Upper lobe of left lung (tissue), 6 donors: ENCODE measurements at regions not wholly inside any gene's neighbourhood (a gene's known extent, or its start where the extent isn't known, plus 50 kb on each side); places are given as distances from the start of the nearest gene placed in this dataset.
A peak's percentile ranks its signal among the peaks of the same experiment; 100 is the strongest.
"Not testable (repeated sequence)": the region's sequence is repeated elsewhere in the genome, so short reads cannot be mapped to it uniquely, and the experiment has no call there.

Experiments
- ATAC-seq, 2 donors: fragments of 200-7000 bp; cut with Tn5 transposase; one replicate each; pipeline ENCODE4 v1.9.1; 2022; ENCODE audit warnings: mild to moderate bottlenecking in 2 of 2, moderate library complexity in 2 of 2; ENCODE audit not compliant: low FRiP score in 2 of 2
- DNase-seq, 2 donors: peaks; one replicate each; pipeline ENCODE4 v3.0.0-alpha.2; 2019 to 2020
- H3K27ac ChIP-seq, 4 donors: fragments of 200-600 bp; sonication (generic); one replicate each; pipeline ENCODE4 v1.5.1; 2016 to 2019
- H3K27me3 ChIP-seq, 4 donors: fragments of 200-600 bp; sonication (generic); one replicate each; pipeline ENCODE4 v1.5.1; 2017 to 2019
- H3K36me3 ChIP-seq, 4 donors: fragments of 200-600 bp; sonication (generic); one replicate each; pipeline ENCODE4 v1.5.1; 2016 to 2019
- H3K4me1 ChIP-seq, 4 donors: fragments of 200-600 bp; sonication (generic); one replicate each; pipeline ENCODE4 v1.5.1; 2018 to 2019
- H3K4me3 ChIP-seq, 4 donors: fragments of 200-600 bp; sonication (generic); one replicate each; pipeline ENCODE4 v1.5.1; 2017 to 2019; ENCODE audit warnings: mild to moderate bottlenecking in 2 of 4, moderate library complexity in 1 of 4
- H3K9me3 ChIP-seq, 4 donors: fragments of 200-600 bp; sonication (generic); one replicate each; pipeline ENCODE4 v1.5.1; 2018 to 2019
- EP300 ChIP-seq, 4 donors: sonication (generic); formaldehyde crosslinking; IDR thresholded peaks; one replicate each; pipeline ENCODE4 v1.5.1; 2017; ENCODE audit warnings: antibody characterized with exemption in 4 of 4, control low read depth in 2 of 4
- POLR2A ChIP-seq, 4 donors: fragments of 450-650 bp; IDR thresholded peaks; one replicate each; pipeline ENCODE4 v1.5.1; 2016 to 2017; ENCODE audit warnings: antibody characterized with exemption in 4 of 4, mild to moderate bottlenecking in 2 of 4
- POLR2AphosphoS5 ChIP-seq, 2 donors: sonication (generic); formaldehyde crosslinking; IDR thresholded peaks; one replicate each; pipeline ENCODE4 v1.5.1; 2017; ENCODE audit warnings: antibody characterized with exemption in 2 of 2
- WGBS, 2 donors: methylation state at CpG; one replicate each; pipeline ENCODE4 v1.1.5; 2017 to 2018; 5-methylcytosine and 5-hydroxymethylcytosine counted together
- TF ChIP-seq, protein P1 (sequence below), 6 experiments: fragments of 450-650 bp in 4 of 6; fragments of 200-600 bp in 2 of 6; sonication (generic) in 2 of 6; IDR thresholded peaks; one replicate each; pipeline ENCODE4 v1.5.1; 2016 to 2019; ENCODE audit warnings: antibody characterized with exemption in 6 of 6
- donor health status: DM: no; HTN: no; CAD: no; lungs with moderate emphysema.
- donor health status: DM: no; HTN: yes; CAD: no; lungs with severe emphysema.

DNA sequence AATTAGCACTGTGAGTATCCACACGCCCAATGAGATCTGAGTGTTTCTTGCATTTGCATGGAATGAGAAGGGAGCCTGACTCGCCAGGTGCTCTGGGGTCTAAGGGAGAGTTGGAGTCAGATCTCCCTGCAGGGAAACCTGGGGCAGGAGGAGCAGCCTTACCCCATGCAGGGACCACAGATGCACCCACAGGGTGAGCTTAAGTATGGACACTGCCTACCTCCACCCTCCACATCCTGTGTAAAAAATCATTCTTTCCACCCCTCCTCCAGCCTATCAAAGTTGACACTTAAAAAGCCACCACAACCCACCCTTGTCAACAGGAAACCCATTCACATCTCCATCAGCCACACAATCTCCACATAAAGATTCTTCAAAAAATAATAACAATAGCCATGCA is 67.0 kb upstream of the IGLL5 start:
- no peaks in the 10 kb centered on the region for H3K27me3 ChIP-seq
- no peak for DNase-seq
- no peaks in the 10 kb centered on the region for H3K9me3 ChIP-seq
- H3K27ac ChIP-seq, result peak overlapping the region in 2 of 4 donors; percentile 35 to 55
- peaks cover 0 to 4% (median 1%) of the 10 kb centered on the region in 4 donors for H3K4me1 ChIP-seq
- H3K4me3 ChIP-seq, result no peak overlapping the region
- H3K36me3 ChIP-seq, result no peaks in the 10 kb centered on the region
- TF ChIP-seq EP300 (IDR thresholded peaks at IDR 0.05), result no peak
- no peak for TF ChIP-seq POLR2A (IDR thresholded peaks at IDR 0.05)
- TF ChIP-seq, protein P1, sequence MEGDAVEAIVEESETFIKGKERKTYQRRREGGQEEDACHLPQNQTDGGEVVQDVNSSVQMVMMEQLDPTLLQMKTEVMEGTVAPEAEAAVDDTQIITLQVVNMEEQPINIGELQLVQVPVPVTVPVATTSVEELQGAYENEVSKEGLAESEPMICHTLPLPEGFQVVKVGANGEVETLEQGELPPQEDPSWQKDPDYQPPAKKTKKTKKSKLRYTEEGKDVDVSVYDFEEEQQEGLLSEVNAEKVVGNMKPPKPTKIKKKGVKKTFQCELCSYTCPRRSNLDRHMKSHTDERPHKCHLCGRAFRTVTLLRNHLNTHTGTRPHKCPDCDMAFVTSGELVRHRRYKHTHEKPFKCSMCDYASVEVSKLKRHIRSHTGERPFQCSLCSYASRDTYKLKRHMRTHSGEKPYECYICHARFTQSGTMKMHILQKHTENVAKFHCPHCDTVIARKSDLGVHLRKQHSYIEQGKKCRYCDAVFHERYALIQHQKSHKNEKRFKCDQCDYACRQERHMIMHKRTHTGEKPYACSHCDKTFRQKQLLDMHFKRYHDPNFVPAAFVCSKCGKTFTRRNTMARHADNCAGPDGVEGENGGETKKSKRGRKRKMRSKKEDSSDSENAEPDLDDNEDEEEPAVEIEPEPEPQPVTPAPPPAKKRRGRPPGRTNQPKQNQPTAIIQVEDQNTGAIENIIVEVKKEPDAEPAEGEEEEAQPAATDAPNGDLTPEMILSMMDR (IDR thresholded peaks at IDR 0.05), result no peak
- no peak for TF ChIP-seq POLR2AphosphoS5 (IDR thresholded peaks at IDR 0.05)
- no peak for ATAC-seq
- WGBS, 2 donors, result 71 to 82% methylated on average over 2 of the region's 2 CpGs

DNA sequence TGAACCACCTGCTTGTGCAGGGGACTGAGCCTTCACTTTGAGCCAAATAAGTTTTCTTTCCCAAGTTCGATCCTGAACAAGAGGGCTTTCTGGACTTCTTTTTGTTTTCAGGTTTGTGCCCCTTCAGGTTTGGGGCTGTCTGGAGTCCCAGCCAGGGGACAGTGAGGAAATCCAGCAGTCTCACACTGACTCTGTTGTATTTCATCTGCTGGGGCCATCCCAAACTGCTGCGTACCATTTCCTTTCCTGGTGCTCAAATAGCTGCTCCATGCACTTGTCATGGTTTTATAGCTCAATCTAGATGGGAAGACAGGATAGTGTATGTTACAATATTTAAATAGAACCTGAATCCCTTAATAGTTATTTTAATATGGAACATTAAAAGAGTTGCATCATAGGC is 66.3 kb upstream of the IGLL5 start:
- H3K4me1 ChIP-seq, result peaks cover 0 to 4% (median 1%) of the 10 kb centered on the region in 4 donors
- peak overlapping the region in 1 of 4 donors; percentile 4 for H3K27ac ChIP-seq
- no peaks in the 10 kb centered on the region for H3K27me3 ChIP-seq
- H3K4me3 ChIP-seq, result no peak overlapping the region
- no peaks in the 10 kb centered on the region for H3K9me3 ChIP-seq
- no peak for DNase-seq
- whole genome bisulfite sequencing, 2 donors, result 75 to 78% methylated on average over 2 of the region's 2 CpGs
- TF ChIP-seq EP300 (IDR thresholded peaks at IDR 0.05) (no peak), POLR2AphosphoS5 (IDR thresholded peaks at IDR 0.05) (no peak), POLR2A (IDR thresholded peaks at IDR 0.05) (no peak)
- TF ChIP-seq, protein P1 (IDR thresholded peaks at IDR 0.05), result no peak
- ATAC-seq, result no peak
- no peaks in the 10 kb centered on the region for H3K36me3 ChIP-seq

DNA sequence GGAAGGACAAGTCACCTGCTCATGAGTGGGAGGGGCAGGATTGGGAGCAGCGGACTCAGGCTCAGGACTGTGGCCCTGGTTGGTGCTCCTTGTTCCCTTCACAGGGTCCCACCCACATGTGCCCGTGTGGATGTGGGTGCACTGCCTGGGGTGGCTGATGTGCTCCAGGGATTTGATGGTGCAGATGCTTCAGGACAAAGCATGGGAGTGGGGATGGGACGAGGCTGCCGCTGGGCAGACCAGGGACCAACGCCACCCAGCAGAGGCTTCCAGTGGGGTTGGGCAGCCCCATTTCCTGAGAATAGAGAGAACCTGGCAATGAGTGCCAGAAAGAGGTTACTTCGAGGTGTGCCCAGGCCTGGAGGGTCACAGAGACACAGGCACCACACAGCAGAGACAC is 65.5 kb upstream of the IGLL5 start:
- no peaks in the 10 kb centered on the region for H3K27me3 ChIP-seq
- peak in 1 of 2 donors; percentile 19 for DNase-seq
- H3K4me3 ChIP-seq, result no peak overlapping the region
- H3K27ac ChIP-seq, result peak overlapping the region in 2 of 4 donors; percentile 21 to 35
- no peaks in the 10 kb centered on the region for H3K9me3 ChIP-seq
- WGBS, 2 donors, result 66 to 69% methylated on average over 3 to 6 of the region's 6 CpGs
- no peak for ATAC-seq
- H3K36me3 ChIP-seq, result no peaks in the 10 kb centered on the region
- H3K4me1 ChIP-seq, result peaks cover 0 to 4% (median 1%) of the 10 kb centered on the region in 4 donors
- TF ChIP-seq EP300 (IDR thresholded peaks at IDR 0.05), result no peak
- no peak for TF ChIP-seq POLR2A (IDR thresholded peaks at IDR 0.05)

DNA sequence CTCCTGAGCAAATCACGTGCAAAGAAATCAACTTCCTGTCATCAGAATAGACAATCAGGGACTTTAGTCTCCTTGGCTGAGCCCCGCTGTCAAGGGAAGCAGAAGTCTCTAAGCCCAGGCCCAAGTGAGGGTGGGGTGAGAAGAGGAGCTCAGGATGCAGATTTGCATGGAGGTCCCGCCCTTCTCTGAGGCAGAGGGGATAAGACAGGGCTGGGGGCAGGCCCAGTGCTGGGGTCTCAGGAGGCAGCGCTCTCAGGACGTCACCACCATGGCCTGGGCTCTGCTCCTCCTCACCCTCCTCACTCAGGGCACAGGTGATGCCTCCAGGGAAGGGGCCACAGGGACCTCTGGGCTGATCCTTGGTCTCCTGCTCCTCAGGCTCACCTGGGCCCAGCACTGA is 65.1 kb upstream of the IGLL5 start:
- H3K27me3 ChIP-seq, H3K9me3 ChIP-seq, H3K4me1 ChIP-seq, H3K4me3 ChIP-seq, H3K36me3 ChIP-seq, ATAC-seq: not testable (repeated sequence)
- H3K27ac ChIP-seq, result peak overlapping the region in 2 of 4 donors; percentile 21 to 35
- 29 to 65% methylated on average over 1 to 5 of the region's 5 CpGs for WGBS, 2 donors
- DNase-seq, result peak in 1 of 2 donors; percentile 40

DNA sequence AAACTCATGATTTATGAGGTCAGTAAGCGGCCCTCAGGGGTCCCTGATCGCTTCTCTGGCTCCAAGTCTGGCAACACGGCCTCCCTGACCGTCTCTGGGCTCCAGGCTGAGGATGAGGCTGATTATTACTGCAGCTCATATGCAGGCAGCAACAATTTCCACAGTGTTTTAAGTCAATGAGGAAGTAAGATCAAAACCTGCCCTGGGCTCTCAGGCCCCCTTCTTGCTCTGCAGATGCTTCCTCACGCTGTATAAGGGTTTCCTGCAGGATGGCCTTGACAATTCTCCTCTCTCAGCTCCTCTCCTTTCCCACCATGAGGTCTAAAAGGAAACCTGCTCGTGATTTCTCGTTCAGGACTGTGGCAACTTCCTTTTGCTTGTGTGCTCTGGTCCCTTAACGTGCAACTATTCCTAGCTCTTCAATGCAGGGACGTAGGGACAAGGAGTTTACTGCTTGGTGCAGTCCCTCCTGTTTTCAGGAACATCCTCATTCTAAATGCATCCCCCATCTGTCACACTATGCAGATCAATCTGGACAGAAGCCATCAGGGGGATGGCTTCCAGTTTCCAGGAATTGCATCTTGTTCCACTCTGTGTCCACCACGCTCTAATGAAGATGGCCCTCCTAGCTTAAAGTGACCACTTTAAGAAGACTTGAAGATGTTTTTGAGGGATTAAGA is 64.3 kb upstream of the IGLL5 start:
- DNase-seq, result no peak
- H3K4me3 ChIP-seq, result no peak overlapping the region
- no peaks in the 10 kb centered on the region for H3K36me3 ChIP-seq
- no peaks in the 10 kb centered on the region for H3K9me3 ChIP-seq
- no peak overlapping the region for H3K27ac ChIP-seq
- no peaks in the 10 kb centered on the region for H3K27me3 ChIP-seq
- WGBS, 2 donors, result 45 to 51% methylated on average over 10 of the region's 10 CpGs
- ATAC-seq, result no peak
- TF ChIP-seq POLR2A (IDR thresholded peaks at IDR 0.05), result no peak
- TF ChIP-seq POLR2AphosphoS5 (IDR thresholded peaks at IDR 0.05), result no peak
- TF ChIP-seq, protein P1 (IDR thresholded peaks at IDR 0.05), result no peak
- no peak for TF ChIP-seq EP300 (IDR thresholded peaks at IDR 0.05)
- peaks cover 0 to 4% (median 1%) of the 10 kb centered on the region in 4 donors for H3K4me1 ChIP-seq
